Hepatocyte (in vitro differentiated cells): ENCODE measurements at regions not wholly inside any gene's neighbourhood (a gene's known extent, or its start where the extent isn't known, plus 50 kb on each side); places are given as distances from the start of the nearest gene placed in this dataset.

Experiments
- EZH2 ChIP-seq: fragments of 200-600 bp; sonication (generic); IDR thresholded peaks from 2 replicates; pipeline ENCODE4 v1.6.1; 2016; ENCODE audit warnings: antibody characterized with exemption, mild to moderate bottlenecking, borderline replicate concordance
- TF ChIP-seq, protein P1 (sequence below): fragments of 200-600 bp; sonication (generic); IDR thresholded peaks from 2 replicates; pipeline ENCODE4 v1.5.1; 2016; ENCODE audit warnings: antibody characterized with exemption, mild to moderate bottlenecking; ENCODE audit not compliant: poor library complexity

DNA sequence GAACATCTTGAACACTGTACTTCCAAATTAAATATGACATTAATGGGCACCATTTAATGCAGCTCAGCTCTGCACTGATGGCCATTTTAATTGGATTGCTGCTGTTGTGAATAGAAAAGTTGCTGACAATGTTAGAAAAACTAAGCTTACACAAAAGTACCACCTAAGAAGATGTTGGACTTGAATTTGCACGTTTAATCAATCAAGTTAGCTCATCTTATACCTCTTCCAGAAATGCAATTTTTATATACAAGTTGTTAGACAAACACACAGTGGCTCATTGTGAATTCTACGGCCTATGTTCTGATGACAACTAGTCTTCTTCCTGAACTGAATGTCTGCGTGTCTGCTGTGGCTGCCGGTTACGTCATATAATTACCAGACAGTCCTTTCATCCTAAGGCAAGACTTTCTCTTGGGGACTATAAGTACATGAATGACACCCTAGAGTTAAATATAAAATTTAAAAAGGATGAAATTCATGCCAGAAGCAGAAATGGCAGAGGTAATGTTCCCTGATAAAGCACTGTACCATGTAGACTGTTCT is 330.2 kb downstream of the EPM2A start:
- TF ChIP-seq, protein P1, sequence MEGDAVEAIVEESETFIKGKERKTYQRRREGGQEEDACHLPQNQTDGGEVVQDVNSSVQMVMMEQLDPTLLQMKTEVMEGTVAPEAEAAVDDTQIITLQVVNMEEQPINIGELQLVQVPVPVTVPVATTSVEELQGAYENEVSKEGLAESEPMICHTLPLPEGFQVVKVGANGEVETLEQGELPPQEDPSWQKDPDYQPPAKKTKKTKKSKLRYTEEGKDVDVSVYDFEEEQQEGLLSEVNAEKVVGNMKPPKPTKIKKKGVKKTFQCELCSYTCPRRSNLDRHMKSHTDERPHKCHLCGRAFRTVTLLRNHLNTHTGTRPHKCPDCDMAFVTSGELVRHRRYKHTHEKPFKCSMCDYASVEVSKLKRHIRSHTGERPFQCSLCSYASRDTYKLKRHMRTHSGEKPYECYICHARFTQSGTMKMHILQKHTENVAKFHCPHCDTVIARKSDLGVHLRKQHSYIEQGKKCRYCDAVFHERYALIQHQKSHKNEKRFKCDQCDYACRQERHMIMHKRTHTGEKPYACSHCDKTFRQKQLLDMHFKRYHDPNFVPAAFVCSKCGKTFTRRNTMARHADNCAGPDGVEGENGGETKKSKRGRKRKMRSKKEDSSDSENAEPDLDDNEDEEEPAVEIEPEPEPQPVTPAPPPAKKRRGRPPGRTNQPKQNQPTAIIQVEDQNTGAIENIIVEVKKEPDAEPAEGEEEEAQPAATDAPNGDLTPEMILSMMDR: no peak
- no peak for TF ChIP-seq EZH2
